ENCODE measurements at regions not wholly inside any gene's neighbourhood (a gene's known extent, or its start where the extent isn't known, plus 50 kb on each side); places are given as distances from the start of the nearest gene placed in this dataset.

DNA sequence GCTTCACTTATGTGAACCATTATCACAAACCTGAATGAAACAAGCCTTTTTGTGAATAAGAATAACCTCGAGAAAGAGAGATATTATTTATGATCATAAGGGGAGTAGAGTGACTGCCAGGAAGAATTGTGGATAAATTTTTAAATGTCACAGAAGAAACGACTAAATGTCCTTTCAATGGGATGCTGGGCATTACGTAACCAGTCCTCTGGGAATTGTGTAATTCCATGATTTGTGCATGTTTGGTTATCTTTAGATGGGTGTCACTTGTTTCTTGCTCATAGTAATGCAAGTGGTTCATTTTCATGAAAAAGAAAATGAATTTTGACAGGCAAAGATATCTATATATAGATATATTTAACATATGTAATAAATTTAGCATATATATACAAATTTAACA lies 379.5 kb upstream of the AGTR1 start:
- Histone ChIP-seq H3K4me3 (no peak overlapping the region), H3K27me3 (no peaks in the 10 kb centered on the region), H3K4me1 (no peaks in the 10 kb centered on the region), H3K36me3 (no peaks in the 10 kb centered on the region), H3K9me3 (no peaks in the 10 kb centered on the region), H3K27ac (no peak overlapping the region)
- intact Hi-C loops (cut with DNase I) = no loop called here
- TF ChIP-seq POLR2A (IDR thresholded peaks at IDR 0.05) (no peak), CTCF (IDR thresholded peaks at IDR 0.05) (no peak)
- ATAC-seq (no peak), DNase-seq (no peak)
- WGBS (ENCODE audit: insufficient coverage, low coverage, low lambda C conversion rate, missing lambda C conversion rate) = 59% methylated on average over 3 of the region's 3 CpGs

- WGBS (ENCODE audit: insufficient coverage, low coverage, low lambda C conversion rate, missing lambda C conversion rate) = 43% methylated on average over 7 of the region's 7 CpGs
- intact Hi-C loops (cut with DNase I) = no loop called here
- H3K9me3 ChIP-seq = no peaks in the 10 kb centered on the region
- ATAC-seq (peak in 2 of 4 donors; percentile 52 to 60), DNase-seq (no peak)
- no peak overlapping the region for H3K27ac ChIP-seq
- no peak overlapping the region for H3K4me3 ChIP-seq
- H3K4me1 ChIP-seq = no peaks in the 10 kb centered on the region
- TF ChIP-seq CTCF (IDR thresholded peaks at IDR 0.05) (no peak), POLR2A (IDR thresholded peaks at IDR 0.05) (no peak)
- no peaks in the 10 kb centered on the region for H3K36me3 ChIP-seq
- no peaks in the 10 kb centered on the region for H3K27me3 ChIP-seq
Observed at GRCh38 chr3:148319161-148319915, 378.4 kb upstream of the AGTR1 start.

DNA sequence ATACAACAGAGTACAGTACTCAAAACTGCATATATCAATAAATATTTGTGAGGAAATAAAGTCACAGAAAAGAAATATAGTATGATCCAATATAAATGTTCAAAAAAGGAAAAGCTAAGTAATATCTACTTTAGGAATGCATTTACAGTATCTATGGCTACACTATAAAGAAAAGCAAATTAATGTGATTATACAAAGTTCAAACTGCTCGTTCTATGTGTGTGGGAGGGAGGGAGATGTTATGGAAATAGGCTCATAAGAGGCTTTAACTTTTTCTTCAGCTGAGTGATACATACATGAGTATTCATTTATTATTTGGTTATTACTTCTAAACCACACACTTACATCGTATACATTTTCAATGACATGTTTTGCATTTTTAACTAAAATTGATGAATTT lies 377.7 kb upstream of the AGTR1 start:
- Histone ChIP-seq H3K27ac (no peak overlapping the region), H3K4me3 (no peak overlapping the region), H3K9me3 (no peaks in the 10 kb centered on the region), H3K27me3 (no peaks in the 10 kb centered on the region), H3K36me3 (no peaks in the 10 kb centered on the region), H3K4me1 (no peaks in the 10 kb centered on the region)
- ATAC-seq = no peak
- no peak for DNase-seq
- WGBS (ENCODE audit: insufficient coverage, low coverage, low lambda C conversion rate, missing lambda C conversion rate) = 38% methylated on average over 2 of the region's 2 CpGs
- intact Hi-C loops (cut with DNase I) = no loop called here
- TF ChIP-seq CTCF (IDR thresholded peaks at IDR 0.05) (no peak), POLR2A (IDR thresholded peaks at IDR 0.05) (no peak)

DNA sequence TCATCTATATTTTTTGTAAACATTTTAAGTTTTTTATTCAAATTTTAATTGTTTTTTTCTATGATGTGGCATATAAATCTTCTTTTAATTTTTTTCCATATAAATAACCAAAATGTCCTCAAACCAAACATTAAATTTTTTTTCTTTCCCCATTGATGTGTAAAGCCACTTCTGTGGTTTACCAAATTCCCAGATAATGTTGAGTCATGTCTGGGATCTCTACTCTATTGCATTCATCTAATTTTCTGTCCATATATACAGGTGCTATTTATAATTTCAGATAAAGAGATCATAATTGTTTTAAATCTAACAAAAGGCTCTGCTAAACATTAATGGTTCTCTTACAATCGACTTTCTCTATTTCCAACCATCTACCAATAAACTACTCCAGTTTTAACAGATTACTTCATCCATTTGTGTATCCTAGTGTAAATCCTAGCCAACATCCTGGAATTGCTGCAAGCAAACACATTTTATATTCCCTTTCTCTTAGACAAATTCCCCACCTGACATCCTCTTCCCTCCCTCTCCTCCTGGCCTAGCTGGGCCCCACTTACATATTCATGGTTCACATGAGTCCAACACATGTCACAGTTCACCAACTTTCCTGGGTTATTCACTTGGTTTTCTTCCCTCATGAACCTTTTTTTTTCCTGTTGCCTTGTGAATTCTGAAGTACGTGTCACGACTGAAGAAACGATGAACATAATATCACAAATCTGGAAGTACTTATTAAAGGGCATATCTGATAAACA lies 368.0 kb upstream of the AGTR1 start:
- 80% methylated on average over 4 of the region's 4 CpGs for WGBS (ENCODE audit: insufficient coverage, low coverage, low lambda C conversion rate, missing lambda C conversion rate)
- no peak overlapping the region for H3K27ac ChIP-seq
- no peak for ATAC-seq
- TF ChIP-seq CTCF (IDR thresholded peaks at IDR 0.05) (no peak), POLR2A (IDR thresholded peaks at IDR 0.05) (no peak)
- no peaks in the 10 kb centered on the region for H3K36me3 ChIP-seq
- no peaks in the 10 kb centered on the region for H3K4me1 ChIP-seq
- H3K9me3 ChIP-seq = no peaks in the 10 kb centered on the region
- intact Hi-C loops (cut with DNase I) = no loop called here
- H3K27me3 ChIP-seq = no peaks in the 10 kb centered on the region
- H3K4me3 ChIP-seq = no peak overlapping the region
- no peak for DNase-seq
